CD4-positive, alpha-beta T cell treated with Interleukin-1 beta for 1 hour (primary cell): ENCODE measurements at regions not wholly inside any gene's neighbourhood (a gene's known extent, or its start where the extent isn't known, plus 50 kb on each side); places are given as distances from the start of the nearest gene placed in this dataset.
"Not testable (repeated sequence)": the region's sequence is repeated elsewhere in the genome, so short reads cannot be mapped to it uniquely, and the experiment has no call there.

Experiments
- DNase-seq, 2 donors: peaks; one replicate each; pipeline ENCODE4 v3.0.0-alpha.2; 2020 to 2022

DNA sequence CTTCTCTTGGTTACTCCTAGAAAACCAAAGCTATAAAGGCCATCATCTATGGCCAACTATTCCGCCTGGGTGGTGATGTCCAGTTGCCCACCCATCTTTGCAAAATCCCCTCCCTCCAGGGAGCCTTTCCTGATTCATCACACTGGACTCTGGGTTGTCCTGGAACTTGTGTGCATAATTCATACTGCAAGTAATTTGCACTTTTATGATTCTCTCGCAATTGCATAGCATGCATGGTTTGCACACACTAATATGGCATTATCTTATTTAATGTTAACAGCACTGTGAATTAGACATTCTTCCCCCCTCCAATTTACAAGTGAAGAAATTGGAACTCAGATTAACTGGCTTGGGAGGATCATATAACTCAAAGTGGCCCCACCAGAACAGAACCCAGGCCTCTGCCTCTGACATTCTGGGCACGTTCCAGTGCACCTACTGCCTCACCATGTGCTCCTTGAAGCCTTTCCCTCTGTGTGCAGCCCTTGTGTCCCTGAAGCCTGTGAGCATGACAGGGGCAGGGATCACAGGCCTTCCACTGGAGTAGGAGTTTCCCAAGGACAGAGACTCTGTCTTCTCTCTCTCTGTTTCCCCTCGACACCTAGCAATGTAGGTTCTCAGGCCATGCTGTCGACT is 98.9 kb upstream of the IPO9 start:
- no peak for DNase-seq

DNA sequence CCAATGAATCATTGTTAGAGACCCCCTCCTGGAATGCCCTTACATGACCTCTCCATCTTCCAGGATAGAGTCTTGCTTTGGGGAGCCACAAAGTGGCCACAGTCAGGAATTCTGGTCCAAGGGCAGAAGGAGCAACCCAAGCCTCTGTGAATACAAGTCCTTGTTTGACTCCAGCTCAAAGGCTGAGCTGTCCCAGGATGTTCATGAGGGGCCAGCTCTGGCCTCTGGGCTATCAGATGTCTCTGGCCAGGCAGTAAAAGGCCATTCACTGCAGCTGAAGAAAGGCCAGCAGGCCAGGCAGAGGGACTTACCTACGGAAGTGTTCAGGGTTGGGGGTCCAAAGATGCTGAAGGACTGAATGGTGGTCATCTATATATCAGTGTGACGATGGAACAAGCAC is 98.3 kb upstream of the IPO9 start:
- DNase-seq = no peak

DNA sequence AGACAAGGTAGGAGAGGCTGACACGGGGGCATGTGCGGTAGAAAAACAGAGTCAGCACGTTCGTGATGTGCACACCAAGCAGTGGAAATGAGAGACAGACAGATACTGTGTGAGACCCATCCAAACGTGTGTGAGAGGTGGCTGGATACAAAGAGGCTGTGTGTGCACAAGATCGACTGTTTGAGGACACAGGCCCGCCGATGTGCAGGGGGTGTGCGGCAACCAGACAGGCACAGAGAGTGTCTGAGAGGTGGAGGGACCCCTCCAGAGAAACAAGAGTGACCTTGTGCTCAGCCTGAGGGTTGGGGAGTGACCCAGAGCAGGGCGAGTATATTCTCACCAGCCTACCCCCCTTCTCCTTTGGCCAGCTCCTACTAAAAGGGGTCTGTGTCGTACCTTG is 97.8 kb upstream of the IPO9 start:
- DNase-seq = no peak

- no peak for DNase-seq
Observed at GRCh38 chr1:201731592-201731991, 97.4 kb upstream of the IPO9 start.

DNA sequence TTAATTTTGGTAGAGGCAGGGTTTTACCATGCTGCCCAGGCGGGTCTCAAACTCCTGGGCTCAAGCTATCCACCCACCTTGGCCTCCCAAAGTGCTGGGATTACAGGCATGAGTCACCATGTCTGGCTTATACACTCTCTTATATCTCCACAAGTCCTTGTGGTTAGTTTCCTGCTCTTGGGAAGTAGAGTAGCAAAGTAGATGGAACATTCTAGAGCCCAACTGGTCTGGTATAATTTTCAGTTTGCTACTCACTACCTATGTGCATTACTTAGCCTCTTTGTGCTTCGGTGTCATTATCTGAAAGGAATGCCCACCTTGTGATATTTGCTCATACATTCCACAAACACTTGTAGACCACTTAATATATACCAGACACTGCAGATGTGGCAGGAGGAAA is 96.6 kb upstream of the IPO9 start:
- no peak for DNase-seq

- not testable (repeated sequence) for DNase-seq
Observed at GRCh38 chr1:201734221-201734620, 94.7 kb upstream of the IPO9 start.

- no peak for DNase-seq
Observed at GRCh38 chr1:201734786-201735185, 94.2 kb upstream of the IPO9 start.

DNA sequence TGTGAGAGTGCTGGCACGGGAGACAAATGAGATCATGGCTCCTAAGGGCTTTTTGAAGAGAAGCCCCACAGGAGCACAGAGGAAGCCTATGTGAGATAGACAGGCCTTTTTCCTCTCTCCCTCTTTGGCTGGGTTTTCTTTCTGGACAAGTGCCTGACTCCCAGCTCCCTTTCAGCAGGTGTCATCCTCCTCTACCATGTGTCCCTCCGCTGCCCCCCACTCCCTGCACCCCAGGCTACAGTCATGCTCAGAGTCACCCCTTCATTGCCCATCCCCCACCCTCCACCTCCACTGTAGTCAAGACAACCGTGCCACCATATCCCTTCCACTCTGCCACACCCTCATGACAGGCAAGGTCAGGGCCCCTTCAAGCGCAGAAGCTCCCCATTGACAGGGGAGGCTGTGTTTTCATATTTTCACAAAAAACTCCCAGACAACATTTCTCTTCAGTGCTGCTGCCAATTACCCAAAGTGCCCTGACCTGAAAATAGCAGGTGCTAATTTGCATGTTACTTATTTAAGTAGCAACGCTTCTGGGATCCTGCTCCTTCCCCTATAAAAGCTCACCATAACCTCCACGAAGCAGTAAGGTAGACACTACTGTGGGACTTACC is 92.1 kb upstream of the IPO9 start:
- no peak for DNase-seq

DNA sequence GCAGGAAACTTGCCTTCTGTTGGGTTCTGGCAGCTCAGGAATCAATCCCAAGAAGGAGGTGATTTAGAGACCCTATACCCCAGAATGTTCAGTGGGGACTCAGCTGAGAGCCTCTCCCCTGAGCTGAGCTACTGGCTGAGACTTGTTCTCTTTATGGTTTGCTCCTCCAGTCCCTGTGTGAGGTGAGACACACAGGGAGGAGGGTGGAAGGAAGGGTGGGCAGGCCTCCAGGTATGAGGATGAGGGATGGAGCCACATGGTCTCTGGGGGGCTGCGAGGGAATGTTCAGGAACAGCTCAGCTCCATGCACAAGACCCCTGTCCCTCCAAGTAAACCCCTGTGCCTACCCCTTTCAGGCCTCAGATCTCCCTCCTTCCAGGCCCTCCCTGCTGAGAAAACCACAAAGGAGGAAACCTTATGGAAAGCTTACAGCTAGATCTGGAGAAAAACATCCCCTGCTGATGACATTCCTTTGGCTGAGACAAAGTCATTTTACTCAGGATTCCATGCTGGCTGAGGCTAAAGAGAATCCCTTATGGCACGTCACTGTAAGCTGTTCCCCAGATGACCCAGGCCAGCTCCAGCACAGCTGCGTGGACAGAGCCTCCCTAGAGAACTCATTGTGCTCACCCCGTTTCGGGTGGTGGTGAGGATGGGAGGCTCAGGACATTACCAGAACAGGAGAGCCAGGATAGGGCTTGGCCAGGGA is 91.5 kb upstream of the IPO9 start:
- no peak for DNase-seq

GRCh38 chr1:201739080-201739479 is 89.9 kb upstream of the IPO9 start:
- no peak for DNase-seq

DNA sequence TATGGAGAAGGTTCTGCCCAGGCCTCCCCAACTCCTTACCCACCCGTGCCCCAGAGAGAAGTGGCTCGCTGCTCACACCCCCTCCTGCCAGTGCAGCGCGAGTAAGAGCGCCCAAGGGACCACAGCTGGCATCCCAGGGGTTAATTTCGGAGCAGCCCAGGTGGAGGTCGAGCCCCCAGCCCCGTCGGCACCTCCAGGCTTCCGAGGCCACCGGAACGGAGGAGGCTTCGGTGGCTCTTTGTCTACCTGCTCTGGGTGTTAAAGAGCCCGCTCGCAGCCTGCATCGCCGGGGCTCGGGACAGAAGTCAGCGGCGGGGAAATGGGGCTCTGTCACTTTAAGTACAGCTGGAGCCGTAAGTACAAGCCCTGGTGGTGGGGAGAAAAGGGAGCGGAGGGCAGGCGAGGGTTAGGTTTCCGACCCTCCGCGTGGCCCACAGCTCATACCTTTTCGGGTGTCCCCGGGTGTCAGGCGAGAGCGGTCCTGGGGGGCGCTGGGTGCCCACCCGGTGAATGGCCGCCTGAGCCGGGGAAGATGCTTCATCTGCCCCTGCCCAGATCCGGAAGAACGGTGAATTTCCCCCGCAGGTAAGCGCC is 89.4 kb upstream of the IPO9 start:
- DNase-seq = peak; percentile 46 to 51

DNA sequence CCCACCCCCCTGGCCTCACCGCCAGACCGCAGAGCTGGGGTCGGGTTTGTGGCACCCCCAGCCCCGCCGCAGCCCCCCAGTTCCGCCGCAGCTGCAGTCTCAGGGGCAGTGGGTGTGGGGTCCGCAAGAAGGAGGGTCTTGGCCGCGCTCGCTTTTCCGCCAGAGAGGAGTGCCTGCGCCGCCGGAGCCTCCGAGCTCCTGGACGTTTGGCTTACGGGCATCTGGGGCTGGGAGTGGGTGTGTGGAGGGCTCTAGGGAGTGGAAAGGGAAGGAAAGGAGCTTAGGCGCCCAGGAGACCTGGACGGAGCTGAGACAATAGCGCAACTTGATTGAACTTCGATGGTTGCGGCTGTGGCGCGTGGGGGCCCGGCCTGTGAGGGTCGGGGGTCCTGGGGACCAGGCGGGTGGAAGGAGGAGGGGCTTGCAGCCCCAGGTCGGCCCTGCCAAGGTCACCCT is 88.8 kb upstream of the IPO9 start:
- no peak for DNase-seq

GRCh38 chr1:201740670-201741111 is 88.3 kb upstream of the IPO9 start:
- DNase-seq = peak in 1 of 2 donors; percentile 15

- no peak for DNase-seq
Observed at GRCh38 chr1:201741763-201742342, 87.1 kb upstream of the IPO9 start.

DNA sequence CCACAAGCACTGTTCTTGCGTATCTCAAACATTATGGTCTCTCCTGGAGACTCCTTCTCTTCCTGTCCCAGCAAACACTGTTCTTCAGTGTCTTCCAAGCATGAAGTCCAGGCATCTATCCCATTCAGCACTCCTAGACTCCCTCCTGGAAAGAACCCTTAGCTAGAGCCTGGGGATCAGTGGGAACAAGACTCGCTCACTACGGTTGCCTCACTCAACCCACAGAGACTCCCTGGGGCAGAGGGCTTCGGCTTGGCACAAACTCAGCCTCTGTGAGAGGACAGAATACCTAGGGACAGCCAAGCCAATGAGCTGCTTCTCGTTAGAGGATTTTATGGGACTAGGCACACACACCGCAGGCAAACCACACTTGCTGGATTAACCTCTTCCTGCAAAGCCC is 86.5 kb upstream of the IPO9 start:
- DNase-seq = no peak

- no peak for DNase-seq
Observed at GRCh38 chr1:201742955-201743805, 85.8 kb upstream of the IPO9 start.

- no peak for DNase-seq
Observed at GRCh38 chr1:201745023-201745422, 83.9 kb upstream of the IPO9 start.

GRCh38 chr1:201746156-201746555 is 82.8 kb upstream of the IPO9 start:
- DNase-seq = no peak

- no peak for DNase-seq
Observed at GRCh38 chr1:201747261-201747660, 81.7 kb upstream of the IPO9 start.

- DNase-seq = no peak
Observed at GRCh38 chr1:201748335-201748734, 80.6 kb upstream of the IPO9 start.

DNA sequence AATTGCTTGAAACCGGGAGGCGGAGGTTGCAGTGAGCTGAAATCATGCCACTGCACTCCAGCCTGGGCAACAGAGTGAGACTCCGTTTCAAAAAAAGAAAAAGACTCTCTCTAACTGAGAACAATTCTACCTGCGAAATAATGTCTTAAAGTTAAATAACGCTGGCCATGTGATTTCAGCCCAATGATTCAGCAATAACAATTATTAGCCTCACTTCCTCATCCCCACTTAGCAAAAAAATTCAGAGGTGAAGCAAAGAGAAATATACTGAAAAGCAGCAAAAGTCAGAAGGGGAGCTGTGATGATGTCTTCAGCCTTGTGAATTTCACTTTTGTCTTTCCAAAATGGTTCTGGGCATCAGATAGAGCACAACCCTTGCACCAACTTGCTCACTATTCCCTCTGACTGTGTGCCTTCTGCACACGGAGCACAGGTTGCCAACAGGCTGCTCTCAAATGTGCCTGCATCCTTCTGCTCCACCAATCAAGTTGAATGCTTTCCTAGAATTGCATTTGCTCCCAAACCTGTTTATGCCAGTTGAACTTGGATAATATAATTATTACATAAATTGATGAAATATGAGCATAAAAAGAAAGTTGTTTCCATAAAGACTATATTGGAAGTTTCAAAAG is 79.8 kb upstream of the IPO9 start:
- DNase-seq = no peak

DNA sequence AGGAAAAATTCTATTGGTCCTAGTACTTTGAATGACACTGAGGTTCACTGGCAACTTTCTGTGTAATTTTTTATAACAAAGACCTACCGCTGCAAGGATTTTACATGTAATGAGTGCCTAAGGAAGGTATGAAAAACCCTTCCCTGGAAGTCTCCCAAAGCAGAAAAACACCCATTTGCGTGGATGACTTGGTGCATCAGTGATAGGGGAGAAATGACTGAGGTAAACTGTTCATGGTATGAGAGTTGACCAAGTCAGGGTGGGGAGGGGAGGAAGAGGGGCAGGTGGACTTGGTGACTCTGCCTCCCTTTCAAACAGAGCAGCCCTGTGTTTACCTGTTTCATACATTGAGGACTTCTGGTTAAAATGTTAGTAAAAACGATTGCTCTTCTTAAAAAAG is 78.8 kb upstream of the IPO9 start:
- DNase-seq = no peak
